ENCODE measurements at regions not wholly inside any gene's neighbourhood (a gene's known extent, or its start where the extent isn't known, plus 50 kb on each side); places are given as distances from the start of the nearest gene placed in this dataset.
"Not testable (repeated sequence)": the region's sequence is repeated elsewhere in the genome, so short reads cannot be mapped to it uniquely, and the experiment has no call there.

DNA sequence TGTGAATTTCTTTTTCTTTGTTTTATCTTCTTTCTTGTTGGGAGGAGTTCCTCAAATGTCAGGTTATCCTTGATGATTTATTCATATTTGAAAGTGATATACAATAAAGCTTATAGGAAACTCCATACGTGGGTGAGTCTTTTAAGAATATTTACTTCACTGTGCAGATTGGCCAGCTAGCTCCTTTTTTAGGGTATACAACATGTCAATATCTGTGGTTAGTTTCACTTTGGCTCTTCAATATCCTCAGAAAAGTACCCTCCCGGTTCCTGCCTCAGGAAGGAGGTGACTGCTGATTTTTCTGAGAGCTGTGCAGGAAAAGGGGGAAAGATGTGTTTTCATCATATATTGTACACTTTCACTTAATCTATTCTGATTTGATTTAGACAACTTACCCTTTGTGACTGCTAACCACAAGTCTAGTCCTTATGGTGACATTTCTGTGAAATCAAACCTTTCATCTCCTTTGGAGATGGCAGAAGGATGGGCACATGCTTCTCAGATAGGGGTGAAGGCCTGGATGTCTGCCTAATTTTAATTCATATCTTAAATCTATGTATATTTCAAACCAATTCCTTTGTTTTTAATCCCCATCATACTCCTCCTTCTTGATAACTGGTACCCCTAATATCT is 98.2 kb upstream of the NECTIN3 start:
- no peak for DNase-seq

DNA sequence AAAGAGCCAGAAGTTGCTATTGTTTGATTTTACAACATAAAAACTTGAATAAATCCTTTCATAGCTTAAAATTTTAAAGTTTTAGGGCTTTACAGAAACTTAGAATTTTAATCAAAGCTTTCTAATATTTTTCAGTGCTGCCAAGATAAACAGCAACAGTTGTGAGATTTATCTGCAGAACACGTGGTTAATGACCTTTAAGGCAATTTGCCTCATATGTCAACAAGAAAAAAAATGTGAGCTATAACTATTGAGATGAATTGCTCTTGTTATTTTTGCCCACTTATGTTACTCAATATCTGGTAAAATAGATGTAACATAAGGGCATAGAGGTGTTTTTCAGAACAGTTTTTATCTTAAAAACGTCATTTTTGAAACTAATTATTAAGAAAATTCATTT is 96.7 kb upstream of the NECTIN3 start:
- no peak for DNase-seq

DNA sequence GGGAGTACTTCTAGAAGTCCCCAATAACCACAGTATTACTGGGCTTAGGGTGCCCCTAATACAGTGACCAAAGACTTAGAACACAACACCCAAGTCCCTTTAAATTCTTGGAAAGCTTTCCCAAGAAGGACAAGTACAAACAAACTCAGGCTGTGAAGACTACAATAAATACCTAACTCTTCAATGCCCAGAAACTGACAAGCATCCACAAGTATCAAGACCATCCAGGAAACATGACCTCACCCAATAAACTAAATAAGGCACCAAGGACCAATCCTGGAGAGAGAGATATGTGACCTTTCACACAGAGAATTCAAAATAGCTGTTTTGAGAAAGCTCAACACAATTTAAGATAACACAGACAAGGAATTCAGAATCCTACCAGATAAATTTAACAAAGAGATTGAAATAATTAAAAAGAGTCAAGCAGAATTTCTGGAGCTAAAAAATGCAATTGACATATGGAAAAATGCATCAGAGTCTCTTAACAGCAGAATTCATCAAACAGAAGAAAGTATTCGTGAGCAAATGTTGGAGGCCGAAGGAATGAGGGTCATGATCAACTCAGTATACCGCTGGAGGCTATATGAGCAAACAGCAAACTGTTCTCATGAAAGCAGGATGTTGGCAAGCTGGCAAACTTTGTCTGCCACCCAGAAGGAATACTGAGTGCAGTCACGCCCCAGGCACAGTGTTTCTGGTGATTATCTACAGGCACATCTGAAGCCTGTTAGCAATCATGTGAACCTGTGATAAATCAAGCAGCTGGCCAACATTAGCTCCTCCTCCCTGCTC is 87.0 kb upstream of the NECTIN3 start:
- DNase-seq = no peak

DNA sequence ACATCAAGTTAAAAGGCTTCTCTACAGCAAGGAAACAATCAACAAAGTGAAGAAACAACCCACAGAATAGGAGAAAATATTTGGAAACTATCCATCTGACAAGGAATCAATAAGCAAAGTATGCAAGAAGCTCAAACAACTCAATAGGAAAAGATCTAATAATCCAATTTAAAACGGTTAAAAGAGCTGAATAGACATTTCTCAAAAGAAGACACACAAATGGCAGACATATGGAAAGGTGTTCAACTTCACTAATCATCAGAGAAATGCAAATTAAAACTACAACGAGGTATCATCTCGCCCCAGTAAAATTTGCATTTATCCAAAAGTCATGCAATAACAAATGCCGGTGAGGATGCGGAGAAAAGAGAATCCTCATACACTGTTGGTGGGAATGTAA is 82.2 kb upstream of the NECTIN3 start:
- DNase-seq = no peak

DNA sequence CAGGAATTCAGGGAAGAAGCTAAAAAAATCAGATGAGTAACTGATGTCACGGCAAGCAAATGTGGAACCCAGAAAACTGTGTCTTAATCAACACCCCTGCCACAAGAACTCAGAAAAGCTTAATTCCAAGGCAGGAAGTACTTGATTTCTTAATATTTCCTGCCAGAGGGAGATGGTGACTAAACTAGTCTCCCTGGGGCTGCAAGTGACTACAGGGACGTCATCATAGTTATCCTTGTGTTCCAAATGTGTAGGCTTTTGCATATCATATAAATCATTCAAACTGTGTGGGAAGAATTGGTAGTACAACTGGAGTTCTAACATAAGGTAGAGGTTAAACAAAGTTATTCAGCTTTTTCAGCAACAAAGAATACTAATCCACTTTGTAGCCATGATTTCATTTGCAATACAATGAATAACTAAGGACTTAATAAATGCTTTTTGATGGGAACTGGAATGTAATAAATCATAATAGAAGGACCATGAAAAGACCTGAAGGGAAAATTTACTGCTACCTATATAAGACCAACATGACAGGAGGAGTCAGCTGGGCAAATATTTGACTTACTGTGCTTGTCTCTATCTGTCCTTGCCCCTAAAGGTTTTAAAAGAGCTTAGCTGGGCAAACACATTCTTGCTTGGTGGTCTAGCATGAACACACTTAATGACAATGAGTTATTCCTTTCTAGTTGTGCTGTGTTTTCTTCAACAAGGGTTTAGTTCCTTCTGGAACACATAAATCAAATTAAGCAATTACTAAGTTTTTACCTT is 76.0 kb upstream of the NECTIN3 start:
- DNase-seq = no peak

DNA sequence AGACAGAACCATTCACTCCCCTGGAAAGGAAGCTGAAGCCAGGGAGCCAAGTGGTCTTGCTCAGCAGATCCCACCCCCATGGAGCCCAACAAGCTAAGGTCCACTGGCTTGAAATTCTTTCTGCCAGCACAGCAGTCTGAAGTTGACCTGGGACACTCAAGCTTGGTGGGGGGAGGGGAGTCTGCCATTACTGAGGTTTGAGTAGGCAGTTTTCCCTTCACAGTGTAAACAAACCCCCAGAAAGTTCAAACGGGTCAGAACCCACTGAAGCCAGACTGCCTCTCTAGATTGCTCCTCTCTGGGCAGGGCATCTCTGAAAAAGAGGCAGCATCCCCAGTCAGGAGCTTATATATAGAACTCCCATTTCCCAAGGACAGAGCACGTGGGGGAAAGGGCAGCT is 72.8 kb upstream of the NECTIN3 start:
- not testable (repeated sequence) for DNase-seq

DNA sequence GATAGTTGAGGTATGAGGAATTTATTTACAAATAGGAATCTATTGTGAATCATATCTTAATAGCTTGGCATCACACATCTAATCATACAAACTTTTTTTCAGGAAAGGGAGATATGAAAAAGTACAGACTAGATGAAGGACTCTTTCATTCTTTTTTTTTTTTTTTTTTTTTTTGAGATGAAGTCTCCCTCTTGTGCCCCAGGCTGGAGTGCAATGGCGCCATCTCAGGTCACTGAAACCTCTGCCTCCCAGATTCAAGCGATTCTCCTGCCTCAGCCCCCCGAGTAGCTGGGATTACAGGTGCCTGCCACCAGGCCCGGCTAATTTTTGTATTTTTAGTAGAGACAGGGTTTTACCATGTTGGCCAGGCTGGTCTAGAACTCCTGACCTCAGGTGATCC is 65.1 kb upstream of the NECTIN3 start:
- DNase-seq = not testable (repeated sequence)

DNA sequence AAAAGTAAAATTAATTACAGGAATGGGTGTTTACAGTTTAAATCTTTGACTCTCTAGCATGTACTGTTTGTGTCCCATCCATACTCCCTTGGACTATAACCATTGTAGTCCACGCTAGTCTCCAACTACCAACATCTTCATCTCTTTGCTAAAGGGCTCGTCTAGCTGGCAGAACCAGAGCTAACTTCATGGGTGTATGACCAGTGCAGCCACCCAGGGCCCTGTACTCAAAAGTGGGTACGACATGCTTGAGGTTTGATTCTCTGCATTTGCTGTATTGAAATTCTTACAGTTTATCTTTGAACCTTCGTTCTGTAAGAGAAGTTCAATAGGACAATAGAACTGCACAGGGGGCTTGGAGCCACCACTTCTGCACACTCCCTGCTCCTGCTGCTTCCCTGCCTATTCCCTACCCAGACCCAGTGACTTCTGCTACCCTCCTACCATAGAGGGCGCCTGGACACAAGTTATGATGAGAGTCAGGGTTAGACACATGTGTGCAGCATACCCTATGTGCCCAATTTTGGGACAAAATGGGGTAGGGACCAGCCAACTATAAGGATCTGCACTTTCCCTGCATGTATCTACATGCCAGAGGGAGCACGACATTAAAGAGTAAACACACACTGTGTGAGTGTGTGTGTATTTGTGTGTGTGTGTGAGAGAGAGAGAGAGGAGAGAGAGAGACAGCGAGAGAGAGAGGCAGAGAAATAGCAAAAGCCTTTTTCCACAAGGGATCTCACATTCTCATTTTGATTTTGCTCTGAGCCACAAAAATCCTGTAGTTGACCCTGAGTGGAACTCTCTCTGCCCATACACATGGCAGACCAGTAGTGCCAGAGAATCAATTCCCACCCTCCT is 59.0 kb upstream of the NECTIN3 start:
- peak in 1 of 2 donors; percentile 7 for DNase-seq

All from CD4-positive, alpha-beta T cell treated with Interferon alpha-2 for 1 hour (primary cell).